Skeletal muscle satellite cell (primary cell): ENCODE measurements at regions not wholly inside any gene's neighbourhood (a gene's known extent, or its start where the extent isn't known, plus 50 kb on each side); places are given as distances from the start of the nearest gene placed in this dataset.
"Not testable (repeated sequence)": the region's sequence is repeated elsewhere in the genome, so short reads cannot be mapped to it uniquely, and the experiment has no call there.

Source experiments
- H3K27me3 ChIP-seq: 2 replicates; pipeline ENCODE4 v1.7.0; 2013; ENCODE audit warnings: low read length; ENCODE audit not compliant: control insufficient read depth, insufficient read depth
- H3K36me3 ChIP-seq: 2 replicates; pipeline ENCODE4 v1.7.0; 2013; ENCODE audit warnings: mild to moderate bottlenecking, control low read depth, low read length; ENCODE audit not compliant: insufficient read depth
- H3K4me1 ChIP-seq: 2 replicates; pipeline ENCODE4 v1.7.0; 2013; ENCODE audit warnings: low read length; ENCODE audit not compliant: control insufficient read depth, insufficient read depth
- H3K4me2 ChIP-seq: 2 replicates; pipeline ENCODE4 v1.7.0; 2013; ENCODE audit warnings: mild to moderate bottlenecking, low read length
- H3K4me3 ChIP-seq: 2 replicates; pipeline ENCODE4 v1.7.0; 2013; ENCODE audit warnings: low read length
- H3K9ac ChIP-seq: 2 replicates; pipeline ENCODE4 v1.7.0; 2013; ENCODE audit warnings: mild to moderate bottlenecking, low read depth, low read length, moderate library complexity
- H3K9me3 ChIP-seq: replicated peaks from 2 replicates; pipeline ENCODE4 v1.7.0; 2013; ENCODE audit warnings: mild to moderate bottlenecking, control low read depth, low read length

GRCh38 chr6:68494880-68495279, 140.2 kb upstream of the ADGRB3 start:
- not testable (repeated sequence) for H3K27me3 ChIP-seq, H3K9me3 ChIP-seq, H3K9ac ChIP-seq, H3K36me3 ChIP-seq, H3K4me3 ChIP-seq, H3K4me1 ChIP-seq, H3K4me2 ChIP-seq

DNA sequence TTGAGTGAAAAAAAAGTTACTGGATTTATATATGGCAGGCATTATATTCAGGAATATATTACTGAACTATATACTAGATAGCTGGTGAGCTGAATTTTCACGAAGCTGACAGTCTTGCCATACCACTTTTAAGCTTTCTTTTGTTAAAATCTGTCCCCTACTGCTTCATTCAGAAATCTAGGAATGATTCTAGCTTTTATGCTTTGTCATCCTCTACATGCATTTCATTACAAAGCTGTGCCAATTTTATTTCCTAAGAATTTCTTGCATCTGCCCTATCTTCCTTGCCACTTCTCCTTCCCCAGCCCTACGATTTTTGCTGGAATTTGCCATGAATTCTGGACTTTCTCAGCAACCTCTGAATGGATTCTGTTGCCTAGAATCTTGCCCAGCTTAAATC, 158.5 kb upstream of the ADGRB3 start:
- H3K27me3 ChIP-seq: no peaks in the 10 kb centered on the region
- H3K36me3 ChIP-seq: no peaks in the 10 kb centered on the region
- H3K9ac ChIP-seq: no peak overlapping the region
- peaks cover 3% of the 10 kb centered on the region for H3K9me3 ChIP-seq
- no peak overlapping the region for H3K4me2 ChIP-seq
- H3K4me3 ChIP-seq: no peak overlapping the region
- no peaks in the 10 kb centered on the region for H3K4me1 ChIP-seq

- no peaks in the 10 kb centered on the region for H3K27me3 ChIP-seq
- H3K4me2 ChIP-seq: no peak overlapping the region
- H3K36me3 ChIP-seq: no peaks in the 10 kb centered on the region
- H3K4me3 ChIP-seq: no peak overlapping the region
- H3K4me1 ChIP-seq: no peaks in the 10 kb centered on the region
- H3K9ac ChIP-seq: no peak overlapping the region
- H3K9me3 ChIP-seq: peaks cover 3% of the 10 kb centered on the region
These were observed 161.5 kb upstream of the ADGRB3 start for GRCh38 chr6:68473433-68474210.

DNA sequence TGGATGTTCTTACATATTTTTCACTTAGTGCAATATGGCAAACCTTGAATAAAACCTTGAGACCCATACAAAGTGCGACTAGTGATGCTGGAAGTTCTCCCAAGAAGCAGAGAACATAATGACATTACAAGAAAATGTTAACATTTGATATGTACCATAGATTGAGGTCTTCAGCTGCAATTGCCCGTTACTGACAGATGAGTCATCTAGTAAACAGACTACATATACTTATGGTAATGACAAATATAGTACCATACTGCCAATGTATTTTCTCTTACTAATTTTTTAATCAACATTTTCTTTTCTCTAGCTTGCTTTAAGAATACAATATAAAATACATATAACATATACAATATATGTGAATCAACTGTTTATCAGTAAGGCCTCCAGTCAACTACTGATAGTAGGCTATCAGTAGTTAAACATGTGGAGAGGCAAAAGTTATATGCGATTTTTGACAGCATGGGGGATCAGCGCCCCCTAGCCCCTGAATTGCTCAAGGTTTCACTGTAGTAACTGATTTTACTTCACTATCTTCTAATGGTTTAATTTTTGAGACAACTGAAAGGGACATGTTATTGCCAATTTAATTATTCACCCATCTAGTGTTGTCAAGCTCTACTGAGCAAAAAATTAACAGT, 166.7 kb upstream of the ADGRB3 start:
- Histone ChIP-seq H3K4me1 (no peaks in the 10 kb centered on the region), H3K4me2 (no peak overlapping the region), H3K9me3 (no peaks in the 10 kb centered on the region), H3K27me3 (no peaks in the 10 kb centered on the region), H3K9ac (no peak overlapping the region), H3K4me3 (no peak overlapping the region), H3K36me3 (no peaks in the 10 kb centered on the region)

DNA sequence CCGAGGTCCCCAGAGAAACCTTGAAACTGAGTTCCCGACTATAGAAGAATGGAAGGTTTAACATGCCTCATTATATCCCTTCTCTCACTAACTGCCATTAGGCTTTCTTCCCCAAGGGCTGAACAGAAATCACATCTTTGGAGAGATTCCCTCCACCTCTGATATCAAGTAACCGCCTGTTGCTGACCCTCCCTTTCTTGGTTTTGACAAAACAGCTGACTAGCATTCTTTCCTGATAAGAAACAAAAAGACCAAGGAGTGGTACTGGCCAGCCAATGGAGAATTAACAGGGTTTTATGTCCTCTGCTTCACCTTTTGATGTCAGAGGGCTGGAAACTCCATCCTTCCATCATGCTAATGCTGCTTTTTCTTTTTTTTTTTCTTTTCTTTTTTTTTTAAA, 176.6 kb upstream of the ADGRB3 start:
- H3K9ac ChIP-seq: no peak overlapping the region
- no peak overlapping the region for H3K4me2 ChIP-seq
- H3K4me3 ChIP-seq: no peak overlapping the region
- H3K36me3 ChIP-seq: no peaks in the 10 kb centered on the region
- H3K4me1 ChIP-seq: no peaks in the 10 kb centered on the region
- no peaks in the 10 kb centered on the region for H3K27me3 ChIP-seq
- H3K9me3 ChIP-seq: no peaks in the 10 kb centered on the region

DNA sequence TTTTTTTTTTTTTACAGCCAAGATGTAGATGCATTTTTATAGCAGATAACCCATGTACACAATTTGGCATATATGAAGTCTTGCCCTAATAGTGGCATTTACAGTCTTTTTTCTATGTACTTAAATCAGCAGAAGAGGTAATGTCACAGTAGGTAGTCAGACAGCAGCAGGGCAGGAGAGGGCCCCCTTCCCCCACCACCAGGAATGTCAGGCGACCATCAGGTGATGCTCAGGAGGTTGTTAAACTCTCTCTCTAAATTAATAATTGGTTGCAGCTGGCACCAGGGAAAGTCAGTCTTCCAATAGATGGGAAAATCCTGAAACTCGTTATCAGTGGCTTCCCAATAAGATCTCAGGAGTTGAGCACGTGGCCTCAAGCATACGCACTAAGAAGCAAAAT, 188.0 kb upstream of the ADGRB3 start:
- H3K36me3 ChIP-seq: no peaks in the 10 kb centered on the region
- no peaks in the 10 kb centered on the region for H3K27me3 ChIP-seq
- H3K4me1 ChIP-seq: no peaks in the 10 kb centered on the region
- no peak overlapping the region for H3K9ac ChIP-seq
- H3K4me3 ChIP-seq: no peak overlapping the region
- H3K4me2 ChIP-seq: no peak overlapping the region
- H3K9me3 ChIP-seq: no peaks in the 10 kb centered on the region

GRCh38 chr6:68445926-68446325, 189.2 kb upstream of the ADGRB3 start:
- Histone ChIP-seq H3K4me2 (no peak overlapping the region), H3K4me1 (no peaks in the 10 kb centered on the region), H3K36me3 (no peaks in the 10 kb centered on the region), H3K4me3 (no peak overlapping the region), H3K27me3 (no peaks in the 10 kb centered on the region), H3K9ac (no peak overlapping the region), H3K9me3 (no peaks in the 10 kb centered on the region)

DNA sequence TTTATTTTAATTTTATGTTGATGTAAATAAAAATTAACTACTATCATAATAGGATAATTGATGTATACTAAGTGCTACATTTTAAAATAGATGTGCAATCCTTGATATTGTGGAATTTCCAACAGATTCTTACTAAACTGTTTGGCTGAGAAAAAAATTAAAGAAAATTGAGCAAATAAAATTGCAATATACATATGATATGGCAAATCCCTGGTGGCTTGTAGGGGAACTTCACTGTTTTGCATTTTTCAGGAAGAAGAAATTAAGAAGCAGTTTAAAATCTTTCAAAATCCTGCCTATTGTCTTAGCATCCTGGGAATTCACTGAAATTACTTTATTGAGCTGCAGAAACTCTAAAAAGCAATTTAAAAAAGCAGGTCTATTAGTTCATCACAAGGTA, 191.4 kb upstream of the ADGRB3 start:
- Histone ChIP-seq H3K9me3 (peaks cover 4% of the 10 kb centered on the region), H3K36me3 (no peaks in the 10 kb centered on the region), H3K4me2 (no peak overlapping the region), H3K4me1 (no peaks in the 10 kb centered on the region), H3K9ac (no peak overlapping the region), H3K4me3 (no peak overlapping the region), H3K27me3 (no peaks in the 10 kb centered on the region)

DNA sequence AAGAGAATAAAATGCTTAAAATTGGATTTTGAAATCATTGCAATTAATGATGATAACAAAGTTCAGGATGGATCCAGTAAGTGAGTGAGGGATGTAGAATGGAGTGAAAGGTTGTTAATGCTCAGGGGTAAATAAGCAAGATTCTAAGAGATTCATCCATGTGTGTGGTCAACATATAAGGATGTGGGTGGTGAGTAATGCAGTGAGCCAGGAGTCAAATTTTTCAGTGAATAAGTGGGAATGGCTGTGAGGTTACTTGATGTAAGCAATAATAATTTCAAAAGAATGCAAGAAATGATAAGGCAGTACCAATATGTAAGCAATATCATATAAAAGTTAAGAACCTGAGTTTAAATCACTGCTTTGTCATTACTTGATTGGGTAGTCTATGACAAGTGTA, 207.5 kb upstream of the ADGRB3 start:
- H3K4me1 ChIP-seq: no peaks in the 10 kb centered on the region
- no peak overlapping the region for H3K9ac ChIP-seq
- H3K36me3 ChIP-seq: no peaks in the 10 kb centered on the region
- no peak overlapping the region for H3K4me3 ChIP-seq
- no peaks in the 10 kb centered on the region for H3K27me3 ChIP-seq
- peaks cover 11% of the 10 kb centered on the region for H3K9me3 ChIP-seq
- no peak overlapping the region for H3K4me2 ChIP-seq

GRCh38 chr6:68410021-68410420, 225.1 kb upstream of the ADGRB3 start:
- H3K4me2 ChIP-seq: no peak overlapping the region
- H3K4me3 ChIP-seq: no peak overlapping the region
- no peaks in the 10 kb centered on the region for H3K36me3 ChIP-seq
- no peaks in the 10 kb centered on the region for H3K4me1 ChIP-seq
- no peaks in the 10 kb centered on the region for H3K27me3 ChIP-seq
- no peak overlapping the region for H3K9ac ChIP-seq
- no peaks in the 10 kb centered on the region for H3K9me3 ChIP-seq

- no peak overlapping the region for H3K9ac ChIP-seq
- no peak overlapping the region for H3K4me3 ChIP-seq
- no peaks in the 10 kb centered on the region for H3K27me3 ChIP-seq
- no peak overlapping the region for H3K4me2 ChIP-seq
- no peaks in the 10 kb centered on the region for H3K9me3 ChIP-seq
- no peaks in the 10 kb centered on the region for H3K36me3 ChIP-seq
- no peaks in the 10 kb centered on the region for H3K4me1 ChIP-seq
These were observed 234.7 kb upstream of the ADGRB3 start for GRCh38 chr6:68400396-68400795.

DNA sequence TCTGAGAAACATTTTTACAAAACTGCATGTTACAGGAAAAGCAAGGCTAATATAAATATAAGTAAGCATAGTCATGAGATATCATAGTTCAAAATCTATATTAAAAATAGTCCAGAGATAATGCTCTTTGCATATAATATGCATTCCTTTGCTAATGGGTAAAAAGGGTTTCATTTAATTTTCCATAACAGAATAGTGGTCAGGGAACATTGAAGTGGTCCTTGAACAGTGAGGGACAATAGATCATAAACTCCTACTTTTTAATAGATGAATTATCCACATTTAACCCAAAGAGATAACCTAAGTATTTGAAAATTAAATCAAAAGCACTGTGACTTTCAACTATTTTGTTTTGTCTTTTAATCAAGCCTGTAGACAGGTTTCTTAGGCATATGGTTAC, 243.1 kb upstream of the ADGRB3 start:
- Histone ChIP-seq H3K9ac (no peak overlapping the region), H3K36me3 (no peaks in the 10 kb centered on the region)

More for the DNA sequence above, 243.1 kb upstream of the ADGRB3 start:
- Histone ChIP-seq H3K9me3 (no peaks in the 10 kb centered on the region), H3K4me3 (no peak overlapping the region), H3K27me3 (no peaks in the 10 kb centered on the region), H3K4me2 (no peak overlapping the region), H3K4me1 (no peaks in the 10 kb centered on the region)
